ENCODE measurements at regions not wholly inside any gene's neighbourhood (a gene's known extent, or its start where the extent isn't known, plus 50 kb on each side); places are given as distances from the start of the nearest gene placed in this dataset.

GRCh38 chr6:133131621-133132465 is 109.3 kb upstream of the EYA4 start:
- Histone ChIP-seq H3K36me3 (replicated peaks in 1 of 2; ENCODE audit: control extremely low read depth in 1 of 2, control insufficient read depth in 1 of 2, extremely low read depth in 1 of 2, insufficient read depth in 2 of 2, low read length in 1 of 2) (no peaks in the 10 kb centered on the region), H3K4me3 (ENCODE audit: control extremely low read depth in 1 of 5, extremely low read depth in 1 of 5, insufficient read depth in 1 of 5, low read depth in 2 of 5, low read length in 4 of 5) (no peak overlapping the region), H4K20me1 (ENCODE audit: control insufficient read depth, insufficient read depth, low read length, poor library complexity, severe bottlenecking) (no peaks in the 10 kb centered on the region), H3K9me3 (ENCODE audit: control extremely low read depth in 1 of 3, control insufficient read depth in 2 of 3, insufficient read depth in 1 of 3, low read length in 2 of 3) (no peaks in the 10 kb centered on the region), H3K27ac (ENCODE audit: low read length in 2 of 2) (no peak overlapping the region), H3K4me1 (ENCODE audit: control insufficient read depth in 2 of 2, insufficient read depth in 2 of 2, low read length in 2 of 2) (no peaks in the 10 kb centered on the region), H2AFZ (ENCODE audit: insufficient read depth, low read depth, low read length, poor library complexity, severe bottlenecking) (no peak overlapping the region), H3K79me2 (ENCODE audit: control insufficient read depth, insufficient read depth, low read length) (no peaks in the 10 kb centered on the region), H3K27me3 (replicated peaks in 1 of 4; ENCODE audit: control extremely low read depth in 1 of 4, control insufficient read depth in 3 of 4, insufficient read depth in 4 of 4, low read length in 3 of 4) (no peaks in the 10 kb centered on the region), H3K4me2 (replicated peaks; ENCODE audit: low read depth, low read length, poor library complexity, severe bottlenecking) (no peak overlapping the region), H3K9ac (ENCODE audit: low read length) (no peak overlapping the region)
- intact Hi-C loops (cut with micrococcal nuclease) = no loop called here
- TF ChIP-seq CTCF (IDR thresholded peaks at IDR 0.05) = no peak
- no peak for TF ChIP-seq EZH2 (IDR thresholded peaks at IDR 0.05; ENCODE audit: borderline replicate concordance, insufficient read depth, low read depth, low read length, poor library complexity, severe bottlenecking)
- ChIA-PET CTCF (no interaction called here), POLR2A (no interaction called here)
- no peak overlapping the region for H3K27ac Mint-ChIP-seq
- H3K4me1 Mint-ChIP-seq = no peaks in the 10 kb centered on the region
- 83% methylated on average over 4 of the region's 10 CpGs for WGBS (ENCODE audit: insufficient coverage)
- no peaks in the 10 kb centered on the region for H3K27me3 Mint-ChIP-seq
- no peak overlapping the region for H3K4me3 Mint-ChIP-seq
- no peaks in the 10 kb centered on the region for H3K9me3 Mint-ChIP-seq (ENCODE audit: insufficient read depth)
- ATAC-seq (ENCODE audit: low read depth) (no peak), DNase-seq (no peak)

DNA sequence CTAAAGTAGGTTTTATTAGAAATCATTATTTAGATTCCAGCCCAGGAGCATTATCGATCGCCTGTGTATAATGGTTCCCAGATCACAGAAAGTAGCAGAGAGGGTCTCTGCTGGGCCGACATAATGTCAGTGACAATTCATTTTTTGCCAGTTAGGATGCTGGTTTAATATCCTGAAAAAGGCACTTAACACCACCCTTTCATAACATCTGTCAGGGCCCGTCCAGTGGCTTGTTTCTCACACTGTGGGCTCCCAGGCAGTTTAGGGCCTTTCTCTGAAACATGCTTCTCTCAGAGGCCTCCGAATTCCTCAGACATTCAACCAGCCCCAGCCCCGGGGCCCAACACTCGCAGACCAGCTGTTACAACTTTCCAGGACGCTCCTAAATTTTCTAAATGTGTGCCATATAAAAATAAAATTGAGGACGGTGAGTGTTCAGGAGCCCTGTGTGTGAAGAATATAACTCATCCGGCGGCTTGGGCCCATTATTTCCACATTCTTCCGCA is 108.6 kb upstream of the EYA4 start:
- Histone ChIP-seq H3K9me3 (ENCODE audit: control extremely low read depth in 1 of 3, control insufficient read depth in 2 of 3, insufficient read depth in 1 of 3, low read length in 2 of 3) (no peaks in the 10 kb centered on the region), H3K27ac (ENCODE audit: low read length in 2 of 2) (no peak overlapping the region), H3K27me3 (replicated peaks in 1 of 4; ENCODE audit: control extremely low read depth in 1 of 4, control insufficient read depth in 3 of 4, insufficient read depth in 4 of 4, low read length in 3 of 4) (no peaks in the 10 kb centered on the region), H3K4me3 (ENCODE audit: control extremely low read depth in 1 of 5, extremely low read depth in 1 of 5, insufficient read depth in 1 of 5, low read depth in 2 of 5, low read length in 4 of 5) (no peak overlapping the region), H3K9ac (ENCODE audit: low read length) (no peak overlapping the region), H3K4me2 (replicated peaks; ENCODE audit: low read depth, low read length, poor library complexity, severe bottlenecking) (no peak overlapping the region), H3K4me1 (ENCODE audit: control insufficient read depth in 2 of 2, insufficient read depth in 2 of 2, low read length in 2 of 2) (no peaks in the 10 kb centered on the region), H3K79me2 (ENCODE audit: control insufficient read depth, insufficient read depth, low read length) (no peaks in the 10 kb centered on the region), H3K36me3 (replicated peaks in 1 of 2; ENCODE audit: control extremely low read depth in 1 of 2, control insufficient read depth in 1 of 2, extremely low read depth in 1 of 2, insufficient read depth in 2 of 2, low read length in 1 of 2) (no peaks in the 10 kb centered on the region), H2AFZ (ENCODE audit: insufficient read depth, low read depth, low read length, poor library complexity, severe bottlenecking) (no peak overlapping the region), H4K20me1 (ENCODE audit: control insufficient read depth, insufficient read depth, low read length, poor library complexity, severe bottlenecking) (no peaks in the 10 kb centered on the region)
- no peaks in the 10 kb centered on the region for H3K27me3 Mint-ChIP-seq
- H3K27ac Mint-ChIP-seq = no peak overlapping the region
- H3K9me3 Mint-ChIP-seq (ENCODE audit: insufficient read depth) = no peaks in the 10 kb centered on the region
- intact Hi-C loops (cut with micrococcal nuclease) = no loop called here
- 95% methylated on average over 6 of the region's 12 CpGs for WGBS (ENCODE audit: insufficient coverage)
- no peak for TF ChIP-seq EZH2 (IDR thresholded peaks at IDR 0.05; ENCODE audit: borderline replicate concordance, insufficient read depth, low read depth, low read length, poor library complexity, severe bottlenecking)
- TF ChIP-seq CTCF (IDR thresholded peaks at IDR 0.05) = no peak
- POLR2A ChIA-PET = no interaction called here
- no peaks in the 10 kb centered on the region for H3K4me1 Mint-ChIP-seq
- CTCF ChIA-PET = no interaction called here
- no peak for ATAC-seq (ENCODE audit: low read depth)
- DNase-seq = no peak
- no peak overlapping the region for H3K4me3 Mint-ChIP-seq
